ENCODE measurements at regions not wholly inside any gene's neighbourhood (a gene's known extent, or its start where the extent isn't known, plus 50 kb on each side); places are given as distances from the start of the nearest gene placed in this dataset.

DNA sequence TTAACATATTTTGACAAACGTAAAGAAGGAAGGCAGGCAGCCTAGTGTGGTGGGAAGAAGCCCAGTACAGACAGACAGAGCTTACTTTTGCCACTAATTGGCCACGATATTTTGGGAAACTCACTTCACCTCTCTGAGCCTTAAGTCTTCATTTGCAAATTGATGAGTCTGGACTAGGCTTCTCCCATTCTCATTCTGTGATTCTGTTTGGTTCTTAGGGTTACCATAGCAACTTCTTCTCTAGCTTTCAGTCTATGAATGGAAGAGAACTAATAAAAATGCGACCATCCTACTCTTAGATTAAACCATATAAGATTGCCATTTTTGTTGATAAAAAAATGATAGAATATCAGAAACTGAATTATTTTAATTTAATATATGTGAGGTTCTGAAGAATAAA, 210.5 kb downstream of the SNAPC1 start:
- TF ChIP-seq, protein P1, sequence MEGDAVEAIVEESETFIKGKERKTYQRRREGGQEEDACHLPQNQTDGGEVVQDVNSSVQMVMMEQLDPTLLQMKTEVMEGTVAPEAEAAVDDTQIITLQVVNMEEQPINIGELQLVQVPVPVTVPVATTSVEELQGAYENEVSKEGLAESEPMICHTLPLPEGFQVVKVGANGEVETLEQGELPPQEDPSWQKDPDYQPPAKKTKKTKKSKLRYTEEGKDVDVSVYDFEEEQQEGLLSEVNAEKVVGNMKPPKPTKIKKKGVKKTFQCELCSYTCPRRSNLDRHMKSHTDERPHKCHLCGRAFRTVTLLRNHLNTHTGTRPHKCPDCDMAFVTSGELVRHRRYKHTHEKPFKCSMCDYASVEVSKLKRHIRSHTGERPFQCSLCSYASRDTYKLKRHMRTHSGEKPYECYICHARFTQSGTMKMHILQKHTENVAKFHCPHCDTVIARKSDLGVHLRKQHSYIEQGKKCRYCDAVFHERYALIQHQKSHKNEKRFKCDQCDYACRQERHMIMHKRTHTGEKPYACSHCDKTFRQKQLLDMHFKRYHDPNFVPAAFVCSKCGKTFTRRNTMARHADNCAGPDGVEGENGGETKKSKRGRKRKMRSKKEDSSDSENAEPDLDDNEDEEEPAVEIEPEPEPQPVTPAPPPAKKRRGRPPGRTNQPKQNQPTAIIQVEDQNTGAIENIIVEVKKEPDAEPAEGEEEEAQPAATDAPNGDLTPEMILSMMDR (IDR thresholded peaks at IDR 0.05) = no peak
- TF ChIP-seq POLR2A (IDR thresholded peaks at IDR 0.05) = no peak

Data from heart left ventricle (tissue), 13 donors.